WTC11 (cell line): ENCODE measurements at regions not wholly inside any gene's neighbourhood (a gene's known extent, or its start where the extent isn't known, plus 50 kb on each side); places are given as distances from the start of the nearest gene placed in this dataset.

Experiments
- ATAC-seq: fragments of 200-7000 bp; cut with Tn5 transposase; 2 replicates; pipeline ENCODE4 v1.10.0; 2021; ENCODE audit warnings: mild to moderate bottlenecking, moderate library complexity
- CTCF ChIA-PET: fragments of 300-600 bp; sonication (Branson Sonifier 250); formaldehyde crosslinking; loops from one replicate; lab custom pipeline; 2021; ENCODE audit warnings: antibody characterized with exemption; lab: Charles Lee
- POLR2A ChIA-PET: fragments of 350-600 bp; sonication (Branson Sonifier 250); formaldehyde crosslinking; loops from one replicate; lab custom pipeline; 2021; ENCODE audit warnings: antibody characterized with exemption; lab: Charles Lee
- DNase-seq: peaks from one replicate; pipeline ENCODE4 v3.0.0; 2021; ENCODE audit warnings: low spot score
- H3K27ac Mint-ChIP-seq: 2 replicates; pipeline ENCODE4 v1.8.0; 2021; ENCODE audit warnings: mixed read lengths
- H3K27me3 Mint-ChIP-seq: 2 replicates; pipeline ENCODE4 v1.8.0; 2021; ENCODE audit warnings: low read depth, mild to moderate bottlenecking, moderate library complexity, mixed read lengths
- H3K36me3 Mint-ChIP-seq: 2 replicates; pipeline ENCODE4 v1.8.0; 2021; ENCODE audit warnings: mixed read lengths
- H3K4me1 Mint-ChIP-seq: 2 replicates; pipeline ENCODE4 v1.8.0; 2022; ENCODE audit warnings: mixed read lengths
- H3K4me3 Mint-ChIP-seq: 2 replicates; pipeline ENCODE4 v1.8.0; 2021; ENCODE audit warnings: mild to moderate bottlenecking, moderate library complexity, mixed read lengths
- H3K9me3 Mint-ChIP-seq: 2 replicates; pipeline ENCODE4 v1.8.0; 2021; ENCODE audit warnings: mixed read lengths
- CREB1 ChIP-seq: sonication (generic); formaldehyde crosslinking; IDR thresholded peaks from 2 replicates; pipeline ENCODE4 v1.8.0; 2023; ENCODE audit warnings: mild to moderate bottlenecking, missing genetic modification reagents
- ELF4 ChIP-seq: sonication (generic); formaldehyde crosslinking; IDR thresholded peaks from 2 replicates; pipeline ENCODE4 v1.8.1; 2022; ENCODE audit warnings: low read depth, mild to moderate bottlenecking, moderate library complexity, missing genetic modification reagents
- ESRRA ChIP-seq: sonication (generic); formaldehyde crosslinking; IDR thresholded peaks from 2 replicates; pipeline ENCODE4 v1.8.1; 2022; ENCODE audit warnings: mild to moderate bottlenecking, missing genetic modification reagents, borderline replicate concordance
- FOXJ3 ChIP-seq: sonication (generic); formaldehyde crosslinking; IDR thresholded peaks from 2 replicates; pipeline ENCODE4 v1.9.0; 2021; ENCODE audit warnings: missing genetic modification reagents, mild to moderate bottlenecking, borderline replicate concordance
- FOXK1 ChIP-seq: sonication (generic); formaldehyde crosslinking; IDR thresholded peaks from 2 replicates; pipeline ENCODE4 v1.8.0; 2022; ENCODE audit warnings: mild to moderate bottlenecking, moderate library complexity, missing genetic modification reagents
- GRHL2 ChIP-seq: fragments of 250-450 bp; sonication (Bioruptor Pico); IDR thresholded peaks from 2 replicates; pipeline ENCODE4 v1.8.0; 2022; ENCODE audit warnings: mild to moderate bottlenecking, moderate library complexity; ENCODE audit not compliant: insufficient replicate concordance, severe bottlenecking
- NR1H2 ChIP-seq: sonication (generic); formaldehyde crosslinking; IDR thresholded peaks from 2 replicates; pipeline ENCODE4 v1.9.0; 2021; ENCODE audit warnings: mild to moderate bottlenecking, moderate library complexity, missing genetic modification reagents
- PRRX2 ChIP-seq: fragments of 250-450 bp; sonication (Bioruptor Pico); IDR thresholded peaks from 2 replicates; pipeline ENCODE4 v1.8.0; 2021; ENCODE audit warnings: mild to moderate bottlenecking
- RORB ChIP-seq: fragments of 250-450 bp; sonication (Bioruptor Pico); IDR thresholded peaks from 2 replicates; pipeline ENCODE4 v1.9.0; 2021; ENCODE audit warnings: mild to moderate bottlenecking
- TCF7 ChIP-seq: sonication (generic); formaldehyde crosslinking; IDR thresholded peaks from 2 replicates; pipeline ENCODE4 v1.8.0; 2022; ENCODE audit warnings: mild to moderate bottlenecking, low read depth, missing genetic modification reagents, moderate library complexity
- TP53 ChIP-seq: sonication (generic); formaldehyde crosslinking; IDR thresholded peaks from 2 replicates; pipeline ENCODE4 v1.8.1; 2023; ENCODE audit warnings: mild to moderate bottlenecking, missing genetic modification reagents
- ZNF317 ChIP-seq: sonication (generic); formaldehyde crosslinking; IDR thresholded peaks from 2 replicates; pipeline ENCODE4 v1.8.1; 2023; ENCODE audit warnings: low read depth, mild to moderate bottlenecking, moderate library complexity, missing genetic modification reagents, borderline replicate concordance
- TF ChIP-seq, protein P1 (sequence below): sonication (generic); formaldehyde crosslinking; IDR thresholded peaks from 2 replicates; pipeline ENCODE4 v1.8.1; 2022; ENCODE audit warnings: mild to moderate bottlenecking, missing genetic modification reagents, moderate library complexity, borderline replicate concordance
- TF ChIP-seq, protein P2 (sequence below): sonication (generic); formaldehyde crosslinking; IDR thresholded peaks from 2 replicates; pipeline ENCODE4 v1.8.1; 2023; ENCODE audit warnings: mild to moderate bottlenecking, missing genetic modification reagents, moderate library complexity
- TF ChIP-seq, protein P3 (sequence below): sonication (generic); formaldehyde crosslinking; IDR thresholded peaks from 2 replicates; pipeline ENCODE4 v1.8.1; 2023; ENCODE audit warnings: mild to moderate bottlenecking, missing genetic modification reagents
- TF ChIP-seq, protein P4 (sequence below): sonication (generic); formaldehyde crosslinking; IDR thresholded peaks from 2 replicates; pipeline ENCODE4 v1.8.1; 2023; ENCODE audit warnings: mild to moderate bottlenecking, missing genetic modification reagents, borderline replicate concordance
- TF ChIP-seq, protein P5 (sequence below): sonication (generic); formaldehyde crosslinking; IDR thresholded peaks from 2 replicates; pipeline ENCODE4 v1.8.0; 2023; ENCODE audit warnings: mild to moderate bottlenecking, missing genetic modification reagents
- TF ChIP-seq, protein P6 (sequence below): sonication (generic); formaldehyde crosslinking; IDR thresholded peaks from 2 replicates; pipeline ENCODE4 v1.8.1; 2022; ENCODE audit warnings: low read depth, mild to moderate bottlenecking, moderate library complexity, missing genetic modification reagents, borderline replicate concordance

DNA sequence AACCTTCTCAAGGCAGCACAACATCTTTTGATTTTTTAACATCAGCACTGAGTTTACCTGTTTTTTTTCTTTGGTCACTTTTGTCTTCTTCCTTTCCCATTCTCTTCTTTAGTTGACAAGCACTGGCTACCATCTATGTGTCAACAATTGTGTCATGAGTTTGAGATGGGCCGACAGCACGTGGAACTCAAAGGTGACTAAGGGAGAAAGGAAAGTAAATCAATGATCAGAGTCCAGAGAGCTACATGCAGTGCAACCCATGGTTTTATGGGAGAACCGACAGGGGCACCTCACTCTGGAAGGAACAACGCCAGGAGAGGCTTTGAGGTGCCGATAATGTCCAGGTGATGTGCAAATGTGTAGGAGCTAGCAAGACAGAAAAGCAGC is 755.5 kb downstream of the RNF144A start (continued):
- no peak for TF ChIP-seq ELF4
- no peak for TF ChIP-seq TP53 (CRISPR knock-in tag)
- TF ChIP-seq, protein P1, sequence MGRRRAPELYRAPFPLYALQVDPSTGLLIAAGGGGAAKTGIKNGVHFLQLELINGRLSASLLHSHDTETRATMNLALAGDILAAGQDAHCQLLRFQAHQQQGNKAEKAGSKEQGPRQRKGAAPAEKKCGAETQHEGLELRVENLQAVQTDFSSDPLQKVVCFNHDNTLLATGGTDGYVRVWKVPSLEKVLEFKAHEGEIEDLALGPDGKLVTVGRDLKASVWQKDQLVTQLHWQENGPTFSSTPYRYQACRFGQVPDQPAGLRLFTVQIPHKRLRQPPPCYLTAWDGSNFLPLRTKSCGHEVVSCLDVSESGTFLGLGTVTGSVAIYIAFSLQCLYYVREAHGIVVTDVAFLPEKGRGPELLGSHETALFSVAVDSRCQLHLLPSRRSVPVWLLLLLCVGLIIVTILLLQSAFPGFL (CRISPR knock-in tag), result no peak
- TF ChIP-seq, protein P2, sequence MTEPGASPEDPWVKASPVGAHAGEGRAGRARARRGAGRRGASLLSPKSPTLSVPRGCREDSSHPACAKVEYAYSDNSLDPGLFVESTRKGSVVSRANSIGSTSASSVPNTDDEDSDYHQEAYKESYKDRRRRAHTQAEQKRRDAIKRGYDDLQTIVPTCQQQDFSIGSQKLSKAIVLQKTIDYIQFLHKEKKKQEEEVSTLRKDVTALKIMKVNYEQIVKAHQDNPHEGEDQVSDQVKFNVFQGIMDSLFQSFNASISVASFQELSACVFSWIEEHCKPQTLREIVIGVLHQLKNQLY, result no peak
- TF ChIP-seq CREB1, result no peak
- no peak for TF ChIP-seq ZNF317
- TF ChIP-seq RORB (CRISPR knock-in tag), result no peak
- TF ChIP-seq, protein P3, sequence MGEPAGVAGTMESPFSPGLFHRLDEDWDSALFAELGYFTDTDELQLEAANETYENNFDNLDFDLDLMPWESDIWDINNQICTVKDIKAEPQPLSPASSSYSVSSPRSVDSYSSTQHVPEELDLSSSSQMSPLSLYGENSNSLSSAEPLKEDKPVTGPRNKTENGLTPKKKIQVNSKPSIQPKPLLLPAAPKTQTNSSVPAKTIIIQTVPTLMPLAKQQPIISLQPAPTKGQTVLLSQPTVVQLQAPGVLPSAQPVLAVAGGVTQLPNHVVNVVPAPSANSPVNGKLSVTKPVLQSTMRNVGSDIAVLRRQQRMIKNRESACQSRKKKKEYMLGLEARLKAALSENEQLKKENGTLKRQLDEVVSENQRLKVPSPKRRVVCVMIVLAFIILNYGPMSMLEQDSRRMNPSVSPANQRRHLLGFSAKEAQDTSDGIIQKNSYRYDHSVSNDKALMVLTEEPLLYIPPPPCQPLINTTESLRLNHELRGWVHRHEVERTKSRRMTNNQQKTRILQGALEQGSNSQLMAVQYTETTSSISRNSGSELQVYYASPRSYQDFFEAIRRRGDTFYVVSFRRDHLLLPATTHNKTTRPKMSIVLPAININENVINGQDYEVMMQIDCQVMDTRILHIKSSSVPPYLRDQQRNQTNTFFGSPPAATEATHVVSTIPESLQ (CRISPR knock-in tag), result no peak
- TF ChIP-seq, all 79 proteins: peak for 0

DNA sequence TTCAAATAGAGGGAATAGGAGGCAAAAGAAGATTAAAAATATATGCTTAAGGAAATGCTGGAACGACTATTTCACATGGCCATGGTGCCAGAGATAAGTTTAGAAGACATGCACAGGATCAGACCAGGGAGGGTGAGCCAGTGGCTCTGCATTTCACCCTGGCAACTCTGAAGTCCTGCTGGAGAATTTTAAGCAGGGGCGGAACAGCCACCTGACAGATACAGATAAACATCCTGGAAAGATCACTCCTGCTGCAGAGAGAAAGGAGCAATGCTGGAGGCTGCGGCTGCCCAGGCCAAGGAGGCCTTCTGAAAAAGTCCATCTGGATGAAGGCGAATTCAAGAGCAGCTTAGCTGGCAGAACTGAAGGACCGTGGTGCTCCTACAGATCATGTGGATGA is 755.9 kb downstream of the RNF144A start:
- Mint-ChIP-seq H3K4me3 (no peak overlapping the region), H3K27me3 (peaks cover 5% of the 10 kb centered on the region; the same call in 1 of the 2 replicates), H3K9me3 (peaks cover 12% of the 10 kb centered on the region; the same call in 1 of the 2 replicates), H3K36me3 (peaks cover 5% of the 10 kb centered on the region), H3K27ac (no peak overlapping the region), H3K4me1 (peaks cover 27% of the 10 kb centered on the region)
- CTCF ChIA-PET, result no interaction called here
- no peak for TF ChIP-seq PRRX2 (CRISPR knock-in tag)
- TF ChIP-seq GRHL2 (CRISPR knock-in tag), result no peak
- no peak for TF ChIP-seq NR1H2 (CRISPR knock-in tag)
- no peak for TF ChIP-seq RORB (CRISPR knock-in tag)
- ATAC-seq (no peak), DNase-seq (no peak)
- POLR2A ChIA-PET, result no interaction called here

DNA sequence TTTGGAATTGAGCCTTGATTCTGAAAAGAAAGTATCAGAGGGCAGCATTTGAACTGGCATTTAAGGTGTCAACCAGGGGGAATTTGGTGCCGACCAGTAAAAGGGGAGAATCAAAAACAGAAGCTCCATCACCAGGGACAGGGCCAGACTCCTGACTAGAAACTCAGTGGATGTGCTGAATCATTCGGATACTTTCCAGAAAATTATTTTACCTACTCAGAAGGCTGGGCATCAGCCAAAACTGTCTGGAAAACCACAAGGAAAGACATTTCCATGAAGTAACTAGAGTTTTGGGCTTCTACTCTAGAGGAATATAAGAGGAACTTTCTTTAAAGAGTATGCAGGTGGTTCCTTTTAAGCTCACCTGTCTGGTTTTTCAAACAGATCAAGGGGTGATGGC is 756.6 kb downstream of the RNF144A start:
- ATAC-seq, result no peak
- peaks cover 27% of the 10 kb centered on the region for H3K4me1 Mint-ChIP-seq
- H3K27me3 Mint-ChIP-seq, result peaks cover 5% of the 10 kb centered on the region; the same call in 1 of the 2 replicates
- H3K36me3 Mint-ChIP-seq, result peaks cover 5% of the 10 kb centered on the region
- TF ChIP-seq FOXK1 (CRISPR knock-in tag) (no peak), ESRRA (no peak), TCF7 (no peak), FOXJ3 (CRISPR knock-in tag) (no peak)
- TF ChIP-seq, protein P4, sequence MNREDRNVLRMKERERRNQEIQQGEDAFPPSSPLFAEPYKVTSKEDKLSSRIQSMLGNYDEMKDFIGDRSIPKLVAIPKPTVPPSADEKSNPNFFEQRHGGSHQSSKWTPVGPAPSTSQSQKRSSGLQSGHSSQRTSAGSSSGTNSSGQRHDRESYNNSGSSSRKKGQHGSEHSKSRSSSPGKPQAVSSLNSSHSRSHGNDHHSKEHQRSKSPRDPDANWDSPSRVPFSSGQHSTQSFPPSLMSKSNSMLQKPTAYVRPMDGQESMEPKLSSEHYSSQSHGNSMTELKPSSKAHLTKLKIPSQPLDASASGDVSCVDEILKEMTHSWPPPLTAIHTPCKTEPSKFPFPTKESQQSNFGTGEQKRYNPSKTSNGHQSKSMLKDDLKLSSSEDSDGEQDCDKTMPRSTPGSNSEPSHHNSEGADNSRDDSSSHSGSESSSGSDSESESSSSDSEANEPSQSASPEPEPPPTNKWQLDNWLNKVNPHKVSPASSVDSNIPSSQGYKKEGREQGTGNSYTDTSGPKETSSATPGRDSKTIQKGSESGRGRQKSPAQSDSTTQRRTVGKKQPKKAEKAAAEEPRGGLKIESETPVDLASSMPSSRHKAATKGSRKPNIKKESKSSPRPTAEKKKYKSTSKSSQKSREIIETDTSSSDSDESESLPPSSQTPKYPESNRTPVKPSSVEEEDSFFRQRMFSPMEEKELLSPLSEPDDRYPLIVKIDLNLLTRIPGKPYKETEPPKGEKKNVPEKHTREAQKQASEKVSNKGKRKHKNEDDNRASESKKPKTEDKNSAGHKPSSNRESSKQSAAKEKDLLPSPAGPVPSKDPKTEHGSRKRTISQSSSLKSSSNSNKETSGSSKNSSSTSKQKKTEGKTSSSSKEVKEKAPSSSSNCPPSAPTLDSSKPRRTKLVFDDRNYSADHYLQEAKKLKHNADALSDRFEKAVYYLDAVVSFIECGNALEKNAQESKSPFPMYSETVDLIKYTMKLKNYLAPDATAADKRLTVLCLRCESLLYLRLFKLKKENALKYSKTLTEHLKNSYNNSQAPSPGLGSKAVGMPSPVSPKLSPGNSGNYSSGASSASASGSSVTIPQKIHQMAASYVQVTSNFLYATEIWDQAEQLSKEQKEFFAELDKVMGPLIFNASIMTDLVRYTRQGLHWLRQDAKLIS, result no peak
- TF ChIP-seq, protein P5, sequence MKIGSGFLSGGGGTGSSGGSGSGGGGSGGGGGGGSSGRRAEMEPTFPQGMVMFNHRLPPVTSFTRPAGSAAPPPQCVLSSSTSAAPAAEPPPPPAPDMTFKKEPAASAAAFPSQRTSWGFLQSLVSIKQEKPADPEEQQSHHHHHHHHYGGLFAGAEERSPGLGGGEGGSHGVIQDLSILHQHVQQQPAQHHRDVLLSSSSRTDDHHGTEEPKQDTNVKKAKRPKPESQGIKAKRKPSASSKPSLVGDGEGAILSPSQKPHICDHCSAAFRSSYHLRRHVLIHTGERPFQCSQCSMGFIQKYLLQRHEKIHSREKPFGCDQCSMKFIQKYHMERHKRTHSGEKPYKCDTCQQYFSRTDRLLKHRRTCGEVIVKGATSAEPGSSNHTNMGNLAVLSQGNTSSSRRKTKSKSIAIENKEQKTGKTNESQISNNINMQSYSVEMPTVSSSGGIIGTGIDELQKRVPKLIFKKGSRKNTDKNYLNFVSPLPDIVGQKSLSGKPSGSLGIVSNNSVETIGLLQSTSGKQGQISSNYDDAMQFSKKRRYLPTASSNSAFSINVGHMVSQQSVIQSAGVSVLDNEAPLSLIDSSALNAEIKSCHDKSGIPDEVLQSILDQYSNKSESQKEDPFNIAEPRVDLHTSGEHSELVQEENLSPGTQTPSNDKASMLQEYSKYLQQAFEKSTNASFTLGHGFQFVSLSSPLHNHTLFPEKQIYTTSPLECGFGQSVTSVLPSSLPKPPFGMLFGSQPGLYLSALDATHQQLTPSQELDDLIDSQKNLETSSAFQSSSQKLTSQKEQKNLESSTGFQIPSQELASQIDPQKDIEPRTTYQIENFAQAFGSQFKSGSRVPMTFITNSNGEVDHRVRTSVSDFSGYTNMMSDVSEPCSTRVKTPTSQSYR (CRISPR knock-in tag), result no peak
- TF ChIP-seq, protein P6, sequence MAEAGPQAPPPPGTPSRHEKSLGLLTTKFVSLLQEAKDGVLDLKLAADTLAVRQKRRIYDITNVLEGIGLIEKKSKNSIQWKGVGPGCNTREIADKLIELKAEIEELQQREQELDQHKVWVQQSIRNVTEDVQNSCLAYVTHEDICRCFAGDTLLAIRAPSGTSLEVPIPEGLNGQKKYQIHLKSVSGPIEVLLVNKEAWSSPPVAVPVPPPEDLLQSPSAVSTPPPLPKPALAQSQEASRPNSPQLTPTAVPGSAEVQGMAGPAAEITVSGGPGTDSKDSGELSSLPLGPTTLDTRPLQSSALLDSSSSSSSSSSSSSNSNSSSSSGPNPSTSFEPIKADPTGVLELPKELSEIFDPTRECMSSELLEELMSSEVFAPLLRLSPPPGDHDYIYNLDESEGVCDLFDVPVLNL (CRISPR knock-in tag), result no peak
- TF ChIP-seq, all 79 proteins: peak for 0
- DNase-seq, result no peak
- Mint-ChIP-seq H3K27ac (no peak overlapping the region), H3K9me3 (peaks cover 12% of the 10 kb centered on the region; the same call in 1 of the 2 replicates), H3K4me3 (no peak overlapping the region)
- ChIA-PET CTCF (no interaction called here), POLR2A (no interaction called here)
